Neural progenitor cell (in vitro differentiated cells): ENCODE measurements at regions not wholly inside any gene's neighbourhood (a gene's known extent, or its start where the extent isn't known, plus 50 kb on each side); places are given as distances from the start of the nearest gene placed in this dataset.

Experiments
- CTCF ChIP-seq: fragments of 200-600 bp; sonication (generic); IDR thresholded peaks from 2 replicates; pipeline ENCODE4 v1.5.1; 2017; ENCODE audit warnings: antibody characterized with exemption, mild to moderate bottlenecking
- EZH2 ChIP-seq: fragments of 200-600 bp; sonication (generic); IDR thresholded peaks from 2 replicates; pipeline ENCODE4 v1.6.1; 2017; ENCODE audit warnings: antibody characterized with exemption, mild to moderate bottlenecking, moderate library complexity
- EZH2phosphoT487 ChIP-seq: fragments of 200-600 bp; sonication (generic); IDR thresholded peaks from 2 replicates; pipeline ENCODE4 v1.6.1; 2017; ENCODE audit warnings: antibody characterized with exemption

DNA sequence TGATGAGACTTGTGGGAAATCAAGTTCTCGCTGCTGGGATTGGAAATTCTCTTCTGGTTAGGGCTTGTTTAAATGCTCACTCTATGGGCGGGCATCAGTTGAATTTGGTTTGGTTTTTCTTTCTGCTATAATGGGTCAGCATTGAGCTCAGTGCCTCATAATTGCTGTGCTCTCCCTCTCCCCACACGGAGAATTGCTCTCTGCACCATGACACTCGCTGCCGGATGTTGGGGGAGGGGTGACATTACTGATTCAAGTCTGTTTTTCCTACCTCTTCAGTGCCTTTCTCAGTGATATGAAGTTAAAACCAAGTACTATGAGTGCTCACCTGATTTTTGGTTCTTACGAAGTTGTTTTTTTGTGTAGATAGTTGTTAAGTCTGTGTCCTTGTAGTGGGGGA is 599.6 kb downstream of the EPM2A start:
- TF ChIP-seq CTCF (no peak), EZH2 (no peak), EZH2phosphoT487 (no peak)
